Liver (tissue), 8 donors: ENCODE measurements at regions not wholly inside any gene's neighbourhood (a gene's known extent, or its start where the extent isn't known, plus 50 kb on each side); places are given as distances from the start of the nearest gene placed in this dataset.
A peak's percentile ranks its signal among the peaks of the same experiment; 100 is the strongest.

Experiments
- DNase-seq: peaks from one replicate; pipeline ENCODE4 v3.0.0-alpha.2; 2017; ENCODE audit warnings: low spot score
- H3K27ac ChIP-seq, 2 donors: one replicate each; pipeline ENCODE4 v1.7.0; 2013; ENCODE audit warnings: inconsistent platforms in 2 of 2, low read length in 2 of 2, control low read depth in 1 of 2, low read depth in 1 of 2, mild to moderate bottlenecking in 1 of 2
- H3K27me3 ChIP-seq, 4 donors: one replicate each; pipeline versions ENCODE4 v1.6.1 to v1.7.0; 2013; ENCODE audit warnings: low read length in 3 of 4, inconsistent platforms in 1 of 4, mild to moderate bottlenecking in 1 of 4, moderate library complexity in 1 of 4; ENCODE audit not compliant: control insufficient read depth in 4 of 4, insufficient read depth in 4 of 4
- H3K36me3 ChIP-seq, 4 donors: one replicate each; pipeline versions ENCODE4 v1.6.1 to v1.7.0; 2013; ENCODE audit warnings: low read length in 3 of 4, mild to moderate bottlenecking in 3 of 4, low read depth in 1 of 4, moderate library complexity in 1 of 4; ENCODE audit not compliant: control insufficient read depth in 4 of 4, insufficient read depth in 3 of 4
- H3K4me1 ChIP-seq, 4 donors: one replicate each; pipeline versions ENCODE4 v1.6.1 to v1.7.0; 2013; ENCODE audit warnings: low read length in 3 of 4, mild to moderate bottlenecking in 3 of 4, moderate library complexity in 1 of 4; ENCODE audit not compliant: control insufficient read depth in 4 of 4, insufficient read depth in 4 of 4
- H3K4me3 ChIP-seq, 3 donors: one replicate each; pipeline versions ENCODE4 v1.6.1 to v1.7.0; 2013; ENCODE audit warnings: low read length in 3 of 3, control low read depth in 1 of 3, low read depth in 1 of 3, mild to moderate bottlenecking in 1 of 3
- H3K9ac ChIP-seq, 2 donors: one replicate each; pipeline ENCODE4 v1.7.0; 2013; ENCODE audit warnings: low read length in 2 of 2, mild to moderate bottlenecking in 2 of 2, moderate library complexity in 2 of 2, control low read depth in 1 of 2, low read depth in 1 of 2
- H3K9me3 ChIP-seq, 4 donors: one replicate each; pipeline versions ENCODE4 v1.6.1 to v1.7.0; 2013; ENCODE audit warnings: low read length in 3 of 4; ENCODE audit not compliant: control insufficient read depth in 4 of 4
- ATF3 ChIP-seq: IDR thresholded peaks from 2 replicates; pipeline ENCODE4 v1.6.1; 2016; ENCODE audit warnings: antibody characterized with exemption
- CTCF ChIP-seq: fragments of 150-350 bp; IDR thresholded peaks from 2 replicates; pipeline ENCODE4 v1.5.1; 2017; ENCODE audit warnings: improper control_type of control experiment, low read depth, low read length; ENCODE audit not compliant: missing input control
- EGR1 ChIP-seq, 2 donors: IDR thresholded peaks; 2 replicates each; pipeline ENCODE4 v1.6.1; 2016 to 2018; ENCODE audit warnings: antibody characterized with exemption in 2 of 2, low read depth in 2 of 2
- FOXA1 ChIP-seq: IDR thresholded peaks from 2 replicates; pipeline ENCODE4 v1.6.1; 2016; ENCODE audit warnings: antibody characterized with exemption
- FOXA2 ChIP-seq: IDR thresholded peaks from 2 replicates; pipeline ENCODE4 v1.6.1; 2016; ENCODE audit warnings: antibody characterized with exemption
- GABPA ChIP-seq, 2 donors: IDR thresholded peaks in 1 of 2; conservative IDR thresholded peaks in 1 of 2; 2 replicates each; pipeline ENCODE4 v1.6.1; 2016; ENCODE audit warnings: antibody characterized with exemption in 2 of 2, mild to moderate bottlenecking in 1 of 2, moderate library complexity in 1 of 2
- HNF4A ChIP-seq, 2 donors: conservative IDR thresholded peaks; 2 replicates each; pipeline ENCODE4 v1.6.1; 2016; ENCODE audit warnings: antibody characterized with exemption in 2 of 2, mild to moderate bottlenecking in 2 of 2
- HNF4G ChIP-seq: IDR thresholded peaks from 2 replicates; pipeline ENCODE4 v1.6.1; 2016; ENCODE audit warnings: antibody characterized with exemption
- JUND ChIP-seq, 2 donors: IDR thresholded peaks; 2 replicates each; pipeline ENCODE4 v1.6.1; 2016; ENCODE audit warnings: antibody characterized with exemption in 2 of 2
- NR2F2 ChIP-seq: IDR thresholded peaks from 2 replicates; pipeline ENCODE4 v1.6.1; 2016; ENCODE audit warnings: antibody characterized with exemption
- RAD21 ChIP-seq, 2 donors: IDR thresholded peaks; 2 replicates each; pipeline ENCODE4 v1.6.1; 2016; ENCODE audit warnings: antibody characterized with exemption in 2 of 2, mild to moderate bottlenecking in 2 of 2
- REST ChIP-seq: IDR thresholded peaks from 2 replicates; pipeline ENCODE4 v1.6.1; 2016; ENCODE audit warnings: antibody characterized with exemption, mild to moderate bottlenecking
- RXRA ChIP-seq, 2 donors: IDR thresholded peaks; 2 replicates each; pipeline ENCODE4 v1.6.1; 2017 to 2018; ENCODE audit warnings: antibody characterized with exemption in 2 of 2, mild to moderate bottlenecking in 1 of 2
- SP1 ChIP-seq: IDR thresholded peaks from 2 replicates; pipeline ENCODE4 v1.6.1; 2018; ENCODE audit warnings: antibody characterized with exemption, mild to moderate bottlenecking
- TAF1 ChIP-seq: conservative IDR thresholded peaks from 2 replicates; pipeline ENCODE4 v1.6.1; 2016; ENCODE audit warnings: antibody characterized with exemption, mild to moderate bottlenecking
- WGBS: extraction: QIAGEN DNeasy Blood & Tissue Kit; methylation state at CpG from one replicate; pipeline ENCODE4 v1.1.7; 2013; 5-methylcytosine and 5-hydroxymethylcytosine counted together
- TF ChIP-seq, protein P1 (sequence below): IDR thresholded peaks from 2 replicates; pipeline ENCODE4 v1.6.1; 2016; ENCODE audit warnings: antibody characterized with exemption
- donor health status: healthy.
- donor health status: healthy.
- donor health status: healthy.
- donor health status: healthy.
- donor health status: healthy.

DNA sequence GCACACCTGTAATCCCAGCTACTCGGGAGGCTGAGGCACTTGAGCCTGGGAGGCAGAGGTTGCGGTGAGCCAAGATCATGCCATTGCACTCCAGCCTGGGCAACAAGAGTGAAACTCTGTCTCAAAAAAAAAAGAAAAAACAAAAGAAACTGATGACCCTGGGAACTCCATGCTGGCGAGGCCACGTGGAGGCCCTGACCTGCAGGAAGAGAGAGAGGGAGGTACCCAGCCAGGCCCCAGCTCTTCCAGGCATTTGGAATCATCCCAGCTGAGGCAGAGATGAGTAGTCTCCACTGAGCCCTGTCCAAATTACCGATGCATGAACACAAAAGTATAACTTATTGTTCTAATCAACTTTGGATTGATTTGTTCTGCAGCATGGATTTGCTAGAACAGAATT is 132.0 kb upstream of the ZBTB40 start:
- Histone ChIP-seq H3K36me3 (no peaks in the 10 kb centered on the region), H3K27me3 (no peaks in the 10 kb centered on the region), H3K4me1 (no peaks in the 10 kb centered on the region), H3K9ac (no peak overlapping the region), H3K9me3 (peaks cover 0 to 2% (median 0%) of the 10 kb centered on the region in 4 donors), H3K27ac (no peak overlapping the region), H3K4me3 (no peak overlapping the region)
- TF ChIP-seq ATF3: no peak
- TF ChIP-seq FOXA1: no peak
- DNase-seq: no peak
- 93% methylated on average over 5 of the region's 5 CpGs for WGBS

DNA sequence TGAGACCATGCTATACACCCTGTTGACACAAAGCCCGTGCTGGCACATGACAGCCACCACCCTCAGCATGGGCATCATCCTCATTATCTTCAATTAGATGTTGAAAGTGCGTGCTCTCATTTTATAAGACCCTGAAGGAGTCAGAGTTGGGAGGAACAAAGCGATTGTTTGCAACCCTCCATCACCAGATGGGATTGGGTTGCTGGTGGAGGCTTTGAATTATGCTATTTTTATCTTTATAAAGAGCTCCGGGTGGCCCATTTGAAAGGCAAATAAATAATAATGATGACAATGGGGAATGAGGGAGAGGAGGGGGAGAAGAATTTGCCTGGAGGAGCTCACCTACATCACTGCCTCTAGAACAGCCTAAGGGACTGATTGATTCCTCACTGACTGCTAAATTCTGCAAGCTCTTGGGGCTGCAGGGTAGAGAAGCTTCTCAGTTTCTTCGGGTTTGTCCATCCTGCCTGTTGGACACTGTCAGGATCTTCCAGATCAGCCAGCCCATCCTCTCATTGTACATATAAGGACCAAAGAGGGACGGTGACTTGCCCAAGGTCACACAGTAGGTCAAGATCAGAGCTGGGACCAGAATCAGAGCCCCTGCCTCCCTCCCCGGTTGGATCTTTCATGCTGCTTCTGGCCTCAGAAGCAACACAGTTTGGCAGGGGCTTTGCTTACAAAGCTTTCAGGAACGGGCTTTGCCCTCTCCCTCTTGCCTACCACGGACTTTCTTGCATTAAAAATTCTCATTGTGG is 130.9 kb upstream of the ZBTB40 start:
- H3K36me3 ChIP-seq: no peaks in the 10 kb centered on the region
- H3K9me3 ChIP-seq: peaks cover 0 to 2% (median 0%) of the 10 kb centered on the region in 4 donors
- H3K4me3 ChIP-seq: no peak overlapping the region
- H3K4me1 ChIP-seq: no peaks in the 10 kb centered on the region
- 69% methylated on average over 9 of the region's 9 CpGs for WGBS
- no peak for TF ChIP-seq CTCF
- TF ChIP-seq FOXA2: no peak
- no peak for TF ChIP-seq REST
- TF ChIP-seq, protein P1, sequence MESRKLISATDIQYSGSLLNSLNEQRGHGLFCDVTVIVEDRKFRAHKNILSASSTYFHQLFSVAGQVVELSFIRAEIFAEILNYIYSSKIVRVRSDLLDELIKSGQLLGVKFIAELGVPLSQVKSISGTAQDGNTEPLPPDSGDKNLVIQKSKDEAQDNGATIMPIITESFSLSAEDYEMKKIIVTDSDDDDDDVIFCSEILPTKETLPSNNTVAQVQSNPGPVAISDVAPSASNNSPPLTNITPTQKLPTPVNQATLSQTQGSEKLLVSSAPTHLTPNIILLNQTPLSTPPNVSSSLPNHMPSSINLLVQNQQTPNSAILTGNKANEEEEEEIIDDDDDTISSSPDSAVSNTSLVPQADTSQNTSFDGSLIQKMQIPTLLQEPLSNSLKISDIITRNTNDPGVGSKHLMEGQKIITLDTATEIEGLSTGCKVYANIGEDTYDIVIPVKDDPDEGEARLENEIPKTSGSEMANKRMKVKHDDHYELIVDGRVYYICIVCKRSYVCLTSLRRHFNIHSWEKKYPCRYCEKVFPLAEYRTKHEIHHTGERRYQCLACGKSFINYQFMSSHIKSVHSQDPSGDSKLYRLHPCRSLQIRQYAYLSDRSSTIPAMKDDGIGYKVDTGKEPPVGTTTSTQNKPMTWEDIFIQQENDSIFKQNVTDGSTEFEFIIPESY: no peak
- no peak for TF ChIP-seq RAD21 (IDR thresholded peaks at IDR 0.05)
- TF ChIP-seq HNF4G: no peak
- no peak for TF ChIP-seq EGR1 (IDR thresholded peaks at IDR 0.05; ENCODE audit: low read depth in 2 of 2)
- TF ChIP-seq HNF4A (conservative IDR thresholded peaks at IDR 0.05): no peak
- no peak for TF ChIP-seq GABPA (IDR thresholded peaks at IDR 0.05 in 1 of 2, conservative IDR thresholded peaks at IDR 0.05 in 1 of 2)
- TF ChIP-seq SP1: no peak
- TF ChIP-seq RXRA (IDR thresholded peaks at IDR 0.05): no peak
- TF ChIP-seq ATF3: no peak
- no peak for TF ChIP-seq JUND (IDR thresholded peaks at IDR 0.05)
- TF ChIP-seq NR2F2: no peak
- no peak for TF ChIP-seq TAF1
- no peak overlapping the region for H3K9ac ChIP-seq
- H3K27me3 ChIP-seq: no peaks in the 10 kb centered on the region
- H3K27ac ChIP-seq: no peak overlapping the region
- peak; percentile 8 for DNase-seq
